Mucosa of gallbladder (tissue), 1 donor: ENCODE measurements at regions not wholly inside any gene's neighbourhood (a gene's known extent, or its start where the extent isn't known, plus 50 kb on each side); places are given as distances from the start of the nearest gene placed in this dataset.
A peak's percentile ranks its signal among the peaks of the same experiment; 100 is the strongest.

Source experiments
- DNase-seq: peaks from one replicate; pipeline ENCODE4 v3.0.0-alpha.2; 2020; ENCODE audit warnings: low spot score
- donor health status: DM: no; HTN: no; CAD: no.

DNA sequence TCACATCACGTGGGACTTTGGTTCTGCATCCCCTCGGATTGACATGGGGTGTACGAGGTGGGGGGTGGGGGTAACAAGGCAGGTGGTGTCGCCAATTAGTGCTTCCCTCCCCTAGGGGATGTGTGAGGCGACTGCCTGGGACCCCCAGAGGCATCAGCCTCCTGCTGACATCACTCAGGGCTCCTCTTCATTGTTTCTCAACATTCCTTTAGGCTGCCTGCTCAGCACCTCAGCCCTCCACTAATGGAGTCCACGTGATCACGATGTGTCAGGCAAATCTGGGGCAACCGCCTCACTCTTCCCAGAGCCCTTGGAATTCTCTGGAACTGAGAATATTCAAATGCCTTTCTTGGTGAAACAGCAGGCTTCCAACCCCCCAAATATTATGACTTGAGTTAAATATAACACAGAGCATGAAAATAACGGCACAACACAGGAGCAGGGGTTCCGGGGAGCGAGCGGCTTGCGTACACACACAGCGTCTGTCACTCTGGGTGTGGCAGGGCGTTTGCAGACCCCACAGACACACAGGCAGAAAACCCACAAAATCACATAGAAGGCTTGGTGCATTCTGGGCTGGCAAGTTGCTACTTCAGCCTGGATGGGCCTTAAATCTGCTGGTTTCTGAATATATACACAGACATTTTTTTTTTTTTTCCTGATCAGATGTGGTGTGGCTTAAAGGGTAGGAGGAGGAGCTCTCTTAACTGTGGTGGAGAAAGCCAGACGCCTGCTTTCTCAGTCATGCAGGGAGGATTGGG, 170.1 kb upstream of the CADM1 start:
- no peak for DNase-seq

- no peak for DNase-seq
Measured at GRCh38 chr11:115673720-115674119, 169.5 kb upstream of the CADM1 start.

GRCh38 chr11:115672999-115673411, 168.8 kb upstream of the CADM1 start:
- peak; percentile 20 for DNase-seq

GRCh38 chr11:115672412-115672811, 168.2 kb upstream of the CADM1 start:
- no peak for DNase-seq

- no peak for DNase-seq
Measured at GRCh38 chr11:115670538-115671205, 166.5 kb upstream of the CADM1 start.

DNA sequence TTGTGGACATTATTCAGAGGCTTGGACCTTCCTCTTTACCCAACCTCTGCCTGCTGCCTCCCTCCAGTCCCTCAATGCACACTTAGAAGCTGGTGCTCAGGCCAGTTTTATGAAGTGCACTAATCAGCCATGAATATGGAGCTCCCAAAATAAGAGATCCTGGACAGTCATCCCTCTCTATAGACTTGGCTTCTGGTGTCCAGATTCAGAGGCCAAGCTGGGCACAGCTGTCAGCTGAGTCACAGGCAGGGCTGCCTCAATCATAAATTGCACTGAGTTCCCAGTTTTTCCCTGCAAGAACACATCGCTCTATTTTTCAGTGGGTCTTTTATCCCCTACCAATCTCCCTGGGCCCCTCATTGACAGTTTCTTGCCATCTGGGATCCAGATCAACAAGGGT, 161.7 kb upstream of the CADM1 start:
- no peak for DNase-seq

- no peak for DNase-seq
Measured at GRCh38 chr11:115665175-115665821, 161.1 kb upstream of the CADM1 start.

GRCh38 chr11:115664313-115664712, 160.1 kb upstream of the CADM1 start:
- DNase-seq = no peak

DNA sequence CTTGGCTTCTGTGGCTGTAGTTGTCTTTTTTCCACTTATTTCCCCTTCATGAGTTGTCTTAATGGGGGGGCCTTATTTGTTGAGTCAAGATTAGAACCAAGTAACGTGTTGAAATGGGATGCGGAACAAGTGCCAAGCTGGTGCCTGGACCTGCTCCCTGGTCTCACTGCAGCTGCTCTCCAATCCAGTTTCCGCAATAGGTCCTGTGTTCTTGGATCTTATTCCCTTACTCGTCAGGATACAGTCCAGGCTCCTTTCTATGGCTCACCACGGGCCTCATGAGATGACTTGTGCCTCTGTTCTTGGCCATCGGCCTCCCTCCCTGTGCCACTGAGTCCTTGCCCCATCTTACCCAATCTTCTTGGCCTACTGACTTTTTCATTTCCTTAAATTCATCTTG, 159.6 kb upstream of the CADM1 start:
- DNase-seq = no peak

DNA sequence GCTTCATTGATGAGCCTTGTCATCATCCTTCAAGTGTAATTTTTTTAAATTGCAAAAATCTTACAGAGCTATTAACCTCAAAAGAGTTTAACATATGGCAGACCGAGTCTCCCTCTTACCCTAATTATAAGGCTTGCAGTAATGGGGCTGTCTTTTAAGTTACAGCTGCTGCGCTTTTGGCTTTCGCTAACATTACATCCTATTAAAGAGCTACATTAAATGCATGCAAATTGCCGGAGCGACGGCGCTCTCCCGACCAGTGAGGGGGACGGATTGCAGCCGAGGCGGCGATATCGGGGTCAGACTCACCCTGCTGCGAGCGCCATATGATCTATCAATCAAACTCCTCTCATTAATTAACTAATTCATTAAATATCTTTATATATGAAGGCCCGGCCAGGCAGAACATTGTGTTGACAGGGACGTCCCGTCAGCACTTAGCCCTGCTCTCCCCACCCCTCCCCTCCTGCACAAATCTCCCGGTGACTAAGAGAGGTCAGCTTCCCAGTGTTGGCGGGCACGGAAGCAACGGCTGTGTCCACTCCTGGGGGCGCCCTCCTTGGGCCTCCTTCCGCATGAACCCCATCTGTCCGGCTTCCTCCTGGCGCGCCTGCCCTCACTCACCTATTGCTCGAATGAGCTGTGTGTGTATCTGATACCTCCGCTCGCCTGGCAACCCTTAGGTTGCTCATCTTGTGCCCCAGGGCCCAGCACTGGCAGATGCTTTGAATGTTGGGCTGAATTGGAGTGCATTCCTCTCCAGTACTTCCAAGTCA, 156.0 kb upstream of the CADM1 start:
- no peak for DNase-seq

DNA sequence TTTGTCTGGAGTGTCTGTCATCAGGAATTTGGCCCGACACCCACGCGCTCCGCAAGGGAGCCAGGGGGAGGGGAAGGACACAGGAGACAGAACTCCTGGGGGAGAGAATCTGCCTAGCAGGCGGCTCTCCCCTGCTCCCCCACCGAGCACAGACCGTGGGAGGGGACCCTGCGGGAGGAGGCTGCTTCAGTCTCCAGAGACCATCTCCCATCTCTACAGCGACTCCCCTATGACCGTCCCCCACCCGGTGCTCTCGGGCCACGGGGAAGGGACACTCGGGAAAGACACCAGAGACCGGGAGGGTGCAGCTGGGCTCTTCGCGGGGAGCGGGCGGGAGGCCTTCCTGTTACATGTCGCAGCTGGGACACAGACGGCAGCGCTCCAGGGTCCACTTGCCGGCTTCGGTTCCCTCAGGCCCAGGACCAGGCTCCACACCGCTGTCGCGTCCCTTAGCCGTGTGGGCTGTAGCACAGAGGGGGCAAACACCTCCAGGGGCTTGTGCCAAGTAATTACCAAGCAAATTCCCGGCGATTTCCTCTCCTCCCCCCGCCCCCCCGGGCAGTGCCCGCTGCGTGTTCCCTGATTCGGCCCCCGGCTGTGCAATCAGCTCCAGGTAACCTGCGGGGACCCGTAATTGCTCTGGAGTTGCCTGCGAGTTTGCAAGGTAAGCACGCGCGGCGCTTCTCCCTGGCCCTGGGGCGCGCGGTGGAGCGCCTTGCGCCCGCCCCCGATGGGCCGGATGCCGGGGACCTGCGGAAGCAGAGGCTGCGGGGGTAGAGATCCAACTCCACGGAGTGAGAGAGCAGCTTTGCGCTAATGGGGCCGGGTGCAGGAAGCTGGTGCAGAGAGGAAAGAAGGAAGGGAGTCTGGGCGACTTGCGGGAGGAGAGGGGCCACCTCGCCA, 155.1 kb upstream of the CADM1 start:
- DNase-seq = no peak

GRCh38 chr11:115657586-115657985, 153.4 kb upstream of the CADM1 start:
- DNase-seq = no peak

GRCh38 chr11:115656669-115657068, 152.5 kb upstream of the CADM1 start:
- peak; percentile 76 for DNase-seq

GRCh38 chr11:115656041-115656440, 151.8 kb upstream of the CADM1 start:
- no peak for DNase-seq

GRCh38 chr11:115654792-115655191, 150.6 kb upstream of the CADM1 start:
- no peak for DNase-seq

DNA sequence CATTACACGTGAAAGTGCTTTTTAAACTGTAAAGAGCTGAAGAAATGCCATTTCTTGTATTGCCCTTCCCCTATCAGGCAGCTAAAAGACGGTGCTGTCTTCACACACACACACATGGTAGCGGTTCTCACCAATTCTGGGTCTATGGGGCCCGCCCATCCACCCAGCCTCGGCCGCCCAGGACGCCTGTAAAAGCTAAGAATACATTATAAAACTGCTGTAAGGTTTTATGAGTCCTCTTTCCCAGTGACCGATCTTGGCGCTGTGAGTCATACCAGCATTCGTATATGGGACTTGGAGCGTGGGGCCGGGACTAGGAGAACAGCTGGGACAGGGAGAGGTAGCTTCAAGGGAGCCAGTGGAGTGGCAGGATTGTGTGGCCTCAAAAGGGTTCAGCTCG, 149.7 kb upstream of the CADM1 start:
- DNase-seq = no peak

GRCh38 chr11:115653076-115653475, 148.9 kb upstream of the CADM1 start:
- no peak for DNase-seq

DNA sequence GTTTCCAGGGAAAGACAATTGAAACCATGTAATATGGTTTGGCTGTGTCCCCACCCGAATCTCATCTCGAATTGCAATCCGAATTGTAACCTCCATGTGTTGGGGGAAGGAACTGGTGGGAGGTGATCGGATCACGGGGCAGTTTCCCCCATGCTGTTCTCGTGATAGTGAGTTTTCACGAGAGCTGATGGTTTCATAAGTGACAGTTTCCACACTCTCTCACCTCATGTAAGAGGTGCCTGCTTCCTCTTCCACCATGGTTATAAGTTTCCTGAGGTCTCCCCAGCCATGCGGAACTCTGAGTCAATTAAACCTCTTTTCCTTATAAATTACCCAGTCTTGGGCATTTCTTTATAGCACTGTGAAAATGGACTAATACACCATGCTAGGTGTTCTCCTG, 148.3 kb upstream of the CADM1 start:
- no peak for DNase-seq

DNA sequence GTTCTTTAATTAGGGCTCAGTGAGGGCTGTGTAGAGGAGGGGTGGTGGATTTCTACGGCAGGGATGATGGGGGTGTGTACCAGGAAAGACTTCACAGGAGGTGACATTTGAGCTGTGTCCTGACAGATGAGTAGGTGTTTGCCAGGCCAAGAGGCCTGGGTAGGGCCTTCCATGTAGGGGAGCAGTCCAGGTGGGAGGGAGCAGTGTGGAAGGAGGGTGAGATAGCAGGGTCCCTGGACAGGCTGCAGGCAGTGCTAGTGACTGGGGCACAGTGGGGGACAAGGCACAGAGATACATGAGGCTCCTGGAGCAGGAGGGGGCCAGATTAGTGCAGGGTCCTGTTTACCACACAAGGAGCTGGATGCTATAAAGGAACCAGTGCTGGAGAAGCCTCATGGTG, 147.9 kb upstream of the CADM1 start:
- no peak for DNase-seq

GRCh38 chr11:115649461-115649860, 145.2 kb upstream of the CADM1 start:
- no peak for DNase-seq

- DNase-seq = peak; percentile 41
Measured at GRCh38 chr11:115645631-115646317, 141.6 kb upstream of the CADM1 start.
